ENCODE measurements at regions not wholly inside any gene's neighbourhood (a gene's known extent, or its start where the extent isn't known, plus 50 kb on each side); places are given as distances from the start of the nearest gene placed in this dataset.

DNA sequence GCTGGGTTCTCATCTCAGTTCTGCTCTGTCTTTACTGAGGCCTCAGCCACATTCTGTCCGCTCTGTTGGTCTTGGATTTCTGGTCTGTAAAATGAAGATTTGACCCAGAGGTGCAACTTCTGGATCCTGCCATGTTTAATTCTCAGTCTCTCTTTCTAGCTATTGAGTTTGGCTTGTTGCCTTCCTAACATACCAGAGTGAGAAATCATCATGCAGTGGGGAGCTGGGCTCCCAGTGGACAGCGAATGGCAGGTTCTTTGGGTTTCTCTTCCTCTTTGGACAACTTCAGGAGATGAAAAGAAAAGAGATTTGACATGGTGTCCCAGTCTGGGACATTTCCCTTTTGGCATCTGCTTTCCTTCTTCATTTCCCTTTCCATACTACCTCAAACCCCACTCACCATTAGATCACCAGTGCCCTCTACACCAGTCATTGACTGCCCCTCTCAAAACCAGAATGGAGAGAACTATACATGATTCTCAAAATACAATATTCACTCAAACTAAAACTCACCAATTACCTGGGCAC, 334.7 kb downstream of the ACTL7B start:
- no peak overlapping the region for H3K27ac ChIP-seq
- intact Hi-C loops (cut with DNase I) = no loop called here

DNA sequence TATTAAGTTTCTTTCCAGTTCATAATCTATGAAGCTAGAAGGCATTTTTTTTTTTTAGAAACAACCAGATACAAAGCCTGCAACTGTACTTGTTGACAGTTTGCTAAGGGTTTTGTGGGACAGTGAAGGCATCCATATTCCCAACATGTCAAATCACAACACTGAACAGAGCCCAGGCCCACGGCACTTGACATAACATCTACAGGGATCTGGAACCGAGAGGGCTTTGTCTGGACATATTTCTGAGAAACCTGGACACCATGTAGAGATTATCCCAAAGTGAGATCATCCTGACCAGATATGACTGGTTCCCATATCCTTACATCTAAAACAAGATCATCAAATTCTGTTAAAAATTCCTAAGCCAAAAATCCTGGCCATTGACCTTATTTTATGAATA, 336.3 kb downstream of the ACTL7B start:
- Histone ChIP-seq H3K27me3 (ENCODE audit: low read depth) (no peaks in the 10 kb centered on the region), H3K9me3 (no peaks in the 10 kb centered on the region)
- TF ChIP-seq, protein P1, sequence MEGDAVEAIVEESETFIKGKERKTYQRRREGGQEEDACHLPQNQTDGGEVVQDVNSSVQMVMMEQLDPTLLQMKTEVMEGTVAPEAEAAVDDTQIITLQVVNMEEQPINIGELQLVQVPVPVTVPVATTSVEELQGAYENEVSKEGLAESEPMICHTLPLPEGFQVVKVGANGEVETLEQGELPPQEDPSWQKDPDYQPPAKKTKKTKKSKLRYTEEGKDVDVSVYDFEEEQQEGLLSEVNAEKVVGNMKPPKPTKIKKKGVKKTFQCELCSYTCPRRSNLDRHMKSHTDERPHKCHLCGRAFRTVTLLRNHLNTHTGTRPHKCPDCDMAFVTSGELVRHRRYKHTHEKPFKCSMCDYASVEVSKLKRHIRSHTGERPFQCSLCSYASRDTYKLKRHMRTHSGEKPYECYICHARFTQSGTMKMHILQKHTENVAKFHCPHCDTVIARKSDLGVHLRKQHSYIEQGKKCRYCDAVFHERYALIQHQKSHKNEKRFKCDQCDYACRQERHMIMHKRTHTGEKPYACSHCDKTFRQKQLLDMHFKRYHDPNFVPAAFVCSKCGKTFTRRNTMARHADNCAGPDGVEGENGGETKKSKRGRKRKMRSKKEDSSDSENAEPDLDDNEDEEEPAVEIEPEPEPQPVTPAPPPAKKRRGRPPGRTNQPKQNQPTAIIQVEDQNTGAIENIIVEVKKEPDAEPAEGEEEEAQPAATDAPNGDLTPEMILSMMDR (IDR thresholded peaks at IDR 0.05) = no peak

More for the DNA sequence above, 334.7 kb downstream of the ACTL7B start:
- DNase-seq (no peak), ATAC-seq (no peak)
- no peaks in the 10 kb centered on the region for H3K9me3 ChIP-seq
- H3K36me3 ChIP-seq = no peaks in the 10 kb centered on the region
- TF ChIP-seq, protein P1 (IDR thresholded peaks at IDR 0.05) = no peak
- H3K27me3 ChIP-seq (ENCODE audit: low read depth) = no peaks in the 10 kb centered on the region
- H3K4me3 ChIP-seq = no peak overlapping the region
- no peaks in the 10 kb centered on the region for H3K4me1 ChIP-seq

DNA sequence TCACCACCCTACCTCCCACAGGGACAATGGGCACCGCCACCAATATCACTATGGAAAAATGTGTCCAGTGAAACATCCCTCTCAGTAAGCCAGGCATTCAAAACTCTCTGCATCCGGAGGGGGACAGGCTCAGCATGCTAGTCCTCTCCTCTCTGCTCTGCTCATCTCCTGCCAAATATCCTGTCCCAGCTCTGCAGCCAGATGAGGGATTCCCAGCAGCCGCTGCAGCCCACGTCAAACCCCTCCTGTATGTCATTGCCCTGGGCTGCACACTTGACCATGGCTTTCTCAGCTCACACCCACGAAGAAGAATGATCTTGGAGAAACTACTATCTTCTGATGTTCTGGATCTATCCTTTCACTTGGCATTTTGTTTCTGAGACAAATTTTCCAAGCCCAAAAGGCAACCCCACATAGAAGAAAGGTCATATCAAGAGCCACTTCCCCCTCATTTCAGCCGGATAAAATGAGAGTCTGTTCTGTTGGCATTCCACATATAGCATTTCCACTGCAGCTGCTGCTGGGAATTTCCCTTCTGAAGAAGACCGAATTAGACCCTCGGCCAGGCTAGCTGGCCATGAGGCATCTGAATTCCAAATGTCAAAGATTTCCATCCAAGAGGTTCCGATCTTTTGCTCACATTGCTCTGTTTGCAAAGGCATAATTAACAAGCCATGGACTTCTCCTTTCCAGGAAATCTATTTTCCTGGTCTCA, 338.0 kb downstream of the ACTL7B start:
- no peak for ATAC-seq
- TF ChIP-seq, protein P1 (IDR thresholded peaks at IDR 0.05) = no peak
- Histone ChIP-seq H3K27me3 (ENCODE audit: low read depth) (no peaks in the 10 kb centered on the region), H3K27ac (no peak overlapping the region), H3K9me3 (no peaks in the 10 kb centered on the region), H3K4me3 (no peak overlapping the region), H3K36me3 (no peaks in the 10 kb centered on the region), H3K4me1 (no peaks in the 10 kb centered on the region)
- DNase-seq = no peak
- intact Hi-C loops (cut with DNase I) = no loop called here

More for the DNA sequence above, 336.3 kb downstream of the ACTL7B start:
- H3K36me3 ChIP-seq = no peaks in the 10 kb centered on the region
- H3K4me3 ChIP-seq = no peak overlapping the region
- intact Hi-C loops (cut with DNase I) = no loop called here
- DNase-seq (no peak), ATAC-seq (no peak)
- H3K27ac ChIP-seq = no peak overlapping the region
- H3K4me1 ChIP-seq = no peaks in the 10 kb centered on the region

DNA sequence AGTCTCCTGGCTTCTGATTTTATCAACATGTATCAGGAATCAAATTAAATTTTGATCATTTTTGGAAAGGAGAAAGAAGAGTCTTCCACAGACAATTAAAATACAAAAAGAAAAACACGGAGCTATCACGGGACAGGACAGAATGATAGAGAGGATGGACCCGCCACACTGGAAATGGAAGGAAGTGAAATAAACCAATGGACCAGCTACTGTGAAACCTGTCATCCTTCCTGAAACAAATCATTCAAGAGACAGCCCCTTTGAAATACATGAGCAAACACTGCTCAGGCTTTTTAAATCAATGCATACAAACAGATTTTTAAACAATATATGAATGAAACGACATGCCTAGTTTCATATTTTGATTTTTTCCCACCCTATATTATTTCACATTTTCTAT, 339.4 kb downstream of the ACTL7B start:
- Histone ChIP-seq H3K4me3 (no peak overlapping the region), H3K27ac (no peak overlapping the region), H3K9me3 (no peaks in the 10 kb centered on the region), H3K4me1 (no peaks in the 10 kb centered on the region), H3K36me3 (no peaks in the 10 kb centered on the region), H3K27me3 (ENCODE audit: low read depth) (no peaks in the 10 kb centered on the region)
- intact Hi-C loops (cut with DNase I) = no loop called here
- DNase-seq = no peak
- ATAC-seq = no peak
- TF ChIP-seq, protein P1 (IDR thresholded peaks at IDR 0.05) = no peak

DNA sequence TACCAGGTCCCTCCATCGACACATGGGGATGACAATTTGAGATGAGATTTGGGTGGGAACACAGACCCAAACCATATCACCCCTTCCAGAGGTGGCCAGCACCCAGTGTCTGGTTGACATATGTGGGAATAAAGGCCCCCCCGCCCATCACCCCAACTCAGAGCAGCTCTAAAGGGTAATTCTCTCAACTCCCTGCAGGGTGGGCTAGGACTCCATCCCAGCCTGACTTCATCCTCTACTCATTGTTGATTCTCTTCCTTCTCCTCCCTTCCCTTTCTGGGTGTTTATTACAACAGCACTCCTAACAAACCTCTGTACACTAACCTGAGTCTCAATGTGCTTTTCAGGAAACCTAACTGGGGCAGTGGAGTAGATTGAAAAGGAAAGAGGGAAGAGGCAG, 339.9 kb downstream of the ACTL7B start:
- TF ChIP-seq, protein P1 (IDR thresholded peaks at IDR 0.05) = no peak

More for the DNA sequence above, 339.9 kb downstream of the ACTL7B start:
- no peaks in the 10 kb centered on the region for H3K27me3 ChIP-seq (ENCODE audit: low read depth)
- H3K36me3 ChIP-seq = no peaks in the 10 kb centered on the region
- intact Hi-C loops (cut with DNase I) = no loop called here
- no peaks in the 10 kb centered on the region for H3K9me3 ChIP-seq
- H3K27ac ChIP-seq = no peak overlapping the region
- H3K4me3 ChIP-seq = no peak overlapping the region
- DNase-seq = no peak
- no peak for ATAC-seq
- H3K4me1 ChIP-seq = no peaks in the 10 kb centered on the region

Data from lower lobe of right lung (tissue), 2 donors.